ENCODE measurements at regions not wholly inside any gene's neighbourhood (a gene's known extent, or its start where the extent isn't known, plus 50 kb on each side); places are given as distances from the start of the nearest gene placed in this dataset.

GRCh38 chr7:16040346-16040745 is 353.9 kb upstream of the MEOX2 start:
- POLR2A ChIA-PET: no interaction called here
- no peak overlapping the region for H3K4me3 ChIP-seq (ENCODE audit: low read depth, low read length)
- CTCF ChIA-PET: no interaction called here
- no peak for DNase-seq (ENCODE audit: low read depth, low spot score)
- TF ChIP-seq, protein P1, sequence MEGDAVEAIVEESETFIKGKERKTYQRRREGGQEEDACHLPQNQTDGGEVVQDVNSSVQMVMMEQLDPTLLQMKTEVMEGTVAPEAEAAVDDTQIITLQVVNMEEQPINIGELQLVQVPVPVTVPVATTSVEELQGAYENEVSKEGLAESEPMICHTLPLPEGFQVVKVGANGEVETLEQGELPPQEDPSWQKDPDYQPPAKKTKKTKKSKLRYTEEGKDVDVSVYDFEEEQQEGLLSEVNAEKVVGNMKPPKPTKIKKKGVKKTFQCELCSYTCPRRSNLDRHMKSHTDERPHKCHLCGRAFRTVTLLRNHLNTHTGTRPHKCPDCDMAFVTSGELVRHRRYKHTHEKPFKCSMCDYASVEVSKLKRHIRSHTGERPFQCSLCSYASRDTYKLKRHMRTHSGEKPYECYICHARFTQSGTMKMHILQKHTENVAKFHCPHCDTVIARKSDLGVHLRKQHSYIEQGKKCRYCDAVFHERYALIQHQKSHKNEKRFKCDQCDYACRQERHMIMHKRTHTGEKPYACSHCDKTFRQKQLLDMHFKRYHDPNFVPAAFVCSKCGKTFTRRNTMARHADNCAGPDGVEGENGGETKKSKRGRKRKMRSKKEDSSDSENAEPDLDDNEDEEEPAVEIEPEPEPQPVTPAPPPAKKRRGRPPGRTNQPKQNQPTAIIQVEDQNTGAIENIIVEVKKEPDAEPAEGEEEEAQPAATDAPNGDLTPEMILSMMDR (IDR thresholded peaks at IDR 0.05; ENCODE audit: insufficient read depth, low read length, missing control alignments): no peak

DNA sequence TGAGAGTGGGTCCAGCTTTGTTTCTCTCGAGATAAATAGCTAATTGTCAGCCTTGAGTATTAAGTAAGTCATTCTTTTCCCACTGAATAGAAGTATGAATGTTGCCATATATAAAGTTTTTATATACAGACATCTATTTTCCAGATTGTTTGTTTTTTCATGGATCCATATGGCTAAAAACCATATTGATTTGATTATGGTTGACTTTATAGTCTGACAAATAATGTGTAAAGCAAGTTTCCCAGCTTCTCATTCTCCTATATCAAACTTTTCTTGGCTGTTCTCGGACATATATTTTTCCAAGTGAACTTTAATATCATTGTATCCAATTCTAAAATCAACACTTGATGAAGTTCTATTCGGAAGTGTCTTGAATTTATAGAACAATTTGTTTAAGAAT is 352.4 kb upstream of the MEOX2 start:
- CTCF ChIA-PET: no interaction called here
- DNase-seq (ENCODE audit: low read depth, low spot score): no peak
- H3K4me3 ChIP-seq (ENCODE audit: low read depth, low read length): no peak overlapping the region
- TF ChIP-seq, protein P1 (IDR thresholded peaks at IDR 0.05; ENCODE audit: insufficient read depth, low read length, missing control alignments): no peak
- POLR2A ChIA-PET: no interaction called here

- POLR2A ChIA-PET: no interaction called here
- CTCF ChIA-PET: no interaction called here
- H3K4me3 ChIP-seq (ENCODE audit: low read depth, low read length): no peak overlapping the region
- TF ChIP-seq, protein P1 (IDR thresholded peaks at IDR 0.05; ENCODE audit: insufficient read depth, low read length, missing control alignments): no peak
- DNase-seq (ENCODE audit: low read depth, low spot score): no peak
These were observed 348.9 kb upstream of the MEOX2 start for GRCh38 chr7:16035392-16035791.

DNA sequence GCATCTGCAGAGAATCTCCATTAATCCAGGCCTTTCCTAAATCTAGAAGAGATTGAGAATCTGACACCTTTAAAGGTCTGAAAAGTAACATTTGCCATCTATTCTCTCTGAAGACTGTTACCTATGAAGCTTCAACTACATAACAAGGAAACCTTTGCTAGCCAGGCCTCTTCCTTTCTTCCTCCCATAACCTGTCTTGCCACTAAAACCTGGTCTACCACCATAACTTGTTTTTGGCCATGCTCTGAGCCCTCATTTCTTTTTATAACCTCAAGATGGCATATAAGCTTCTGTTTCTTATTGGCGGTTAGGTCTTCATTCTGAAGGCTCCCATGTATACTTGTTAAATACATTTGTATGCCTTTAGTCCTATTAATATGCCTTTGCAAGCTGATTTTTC is 348.4 kb upstream of the MEOX2 start:
- TF ChIP-seq, protein P1 (IDR thresholded peaks at IDR 0.05; ENCODE audit: insufficient read depth, low read length, missing control alignments): no peak
- POLR2A ChIA-PET: no interaction called here
- H3K4me3 ChIP-seq (ENCODE audit: low read depth, low read length): no peak overlapping the region
- no peak for DNase-seq (ENCODE audit: low read depth, low spot score)
- CTCF ChIA-PET: no interaction called here

DNA sequence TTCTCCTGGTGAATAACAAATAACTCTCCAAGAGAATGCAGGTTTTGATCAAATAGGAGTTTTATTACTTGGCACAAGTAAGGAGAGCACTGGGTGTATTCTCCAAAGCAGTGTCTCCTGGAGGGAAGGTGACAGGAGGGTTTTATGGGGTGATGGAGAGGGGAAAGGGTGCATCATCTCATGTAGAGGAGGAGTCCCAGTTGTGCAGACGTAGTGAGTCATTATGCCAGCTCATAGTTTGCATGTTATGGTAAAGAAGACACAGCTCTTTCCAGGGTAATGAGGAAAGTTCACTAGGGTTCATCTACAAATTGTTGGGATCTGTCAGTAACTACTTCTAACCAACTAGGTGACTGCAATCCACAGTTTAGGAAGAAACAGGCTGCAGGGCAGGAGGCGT is 347.9 kb upstream of the MEOX2 start:
- TF ChIP-seq, protein P1 (IDR thresholded peaks at IDR 0.05; ENCODE audit: insufficient read depth, low read length, missing control alignments): no peak
- CTCF ChIA-PET: interaction anchor here (1.0 kb wide), 1 partner anchor 9 kb away, joined by 4 read pairs; no protein-coding TSS in a partner anchor
- H3K4me3 ChIP-seq (ENCODE audit: low read depth, low read length): no peak overlapping the region
- no peak for DNase-seq (ENCODE audit: low read depth, low spot score)
- POLR2A ChIA-PET: no interaction called here

DNA sequence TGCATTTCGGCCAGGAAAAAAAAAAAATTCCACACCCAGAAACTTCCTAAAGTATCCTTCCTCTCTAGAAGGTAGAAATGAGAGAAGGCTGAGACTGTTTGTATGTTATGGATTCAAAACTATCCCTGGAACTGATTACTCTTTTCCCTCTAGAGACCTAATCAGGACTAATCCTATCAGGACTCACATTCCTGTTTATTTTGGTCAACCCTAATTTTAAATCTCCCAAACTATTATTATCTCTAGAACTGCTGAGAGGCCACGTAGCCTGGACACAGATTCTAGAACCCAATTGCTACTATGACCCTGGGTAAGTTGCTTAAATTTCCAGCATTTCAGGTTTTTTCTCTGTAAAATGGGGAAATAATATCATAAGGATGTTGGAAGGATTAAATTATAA is 346.8 kb upstream of the MEOX2 start:
- no peak overlapping the region for H3K4me3 ChIP-seq (ENCODE audit: low read depth, low read length)
- CTCF ChIA-PET: no interaction called here
- TF ChIP-seq, protein P1 (IDR thresholded peaks at IDR 0.05; ENCODE audit: insufficient read depth, low read length, missing control alignments): no peak
- POLR2A ChIA-PET: no interaction called here
- no peak for DNase-seq (ENCODE audit: low read depth, low spot score)
